ENCODE measurements at regions not wholly inside any gene's neighbourhood (a gene's known extent, or its start where the extent isn't known, plus 50 kb on each side); places are given as distances from the start of the nearest gene placed in this dataset.
"Not testable (repeated sequence)": the region's sequence is repeated elsewhere in the genome, so short reads cannot be mapped to it uniquely, and the experiment has no call there.

DNA sequence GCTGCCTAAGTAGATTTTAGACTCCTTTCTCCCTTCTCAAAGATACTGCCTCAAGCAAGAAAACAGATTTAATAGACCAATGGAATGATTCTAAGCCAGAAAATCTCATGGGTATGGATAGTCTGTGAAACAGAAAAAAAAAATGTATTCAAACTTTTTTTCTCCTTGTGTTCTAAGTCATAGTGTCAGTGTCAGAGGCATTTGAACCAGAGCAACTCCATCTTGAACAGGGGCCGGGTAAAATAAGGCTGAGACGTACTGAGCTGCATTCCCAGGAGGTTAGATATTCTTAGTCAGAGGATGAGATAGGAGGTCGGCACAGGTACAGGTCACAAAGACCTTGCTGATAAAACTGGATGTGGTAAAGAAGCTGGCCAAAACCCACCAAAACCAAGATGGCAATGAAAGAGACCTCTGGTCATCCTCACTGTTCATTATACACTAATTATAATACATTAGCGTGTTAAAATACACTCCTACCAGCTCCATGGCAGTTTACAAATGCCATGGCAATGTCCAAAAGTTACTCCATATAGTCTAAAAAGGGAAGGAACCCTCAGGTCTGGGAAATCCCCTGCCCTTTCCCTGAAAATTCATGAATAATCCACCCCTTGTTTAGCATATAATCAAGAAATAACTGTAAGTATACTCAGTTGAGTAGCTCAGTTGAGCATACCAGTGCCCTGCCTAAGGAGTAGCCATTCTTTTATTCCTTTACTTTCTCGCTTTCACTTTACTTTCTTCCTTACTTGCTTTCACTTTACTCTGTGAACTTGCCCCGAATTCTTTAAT lies 72.8 kb upstream of the GOLGA8B start:
- H3K36me3 ChIP-seq = no peaks in the 10 kb centered on the region
- H3K4me1 ChIP-seq (ENCODE audit: low read depth) = no peaks in the 10 kb centered on the region
- no peaks in the 10 kb centered on the region for H3K9me3 ChIP-seq (ENCODE audit: low read depth)
- H3K27me3 ChIP-seq = no peaks in the 10 kb centered on the region
- TF ChIP-seq, protein P1, sequence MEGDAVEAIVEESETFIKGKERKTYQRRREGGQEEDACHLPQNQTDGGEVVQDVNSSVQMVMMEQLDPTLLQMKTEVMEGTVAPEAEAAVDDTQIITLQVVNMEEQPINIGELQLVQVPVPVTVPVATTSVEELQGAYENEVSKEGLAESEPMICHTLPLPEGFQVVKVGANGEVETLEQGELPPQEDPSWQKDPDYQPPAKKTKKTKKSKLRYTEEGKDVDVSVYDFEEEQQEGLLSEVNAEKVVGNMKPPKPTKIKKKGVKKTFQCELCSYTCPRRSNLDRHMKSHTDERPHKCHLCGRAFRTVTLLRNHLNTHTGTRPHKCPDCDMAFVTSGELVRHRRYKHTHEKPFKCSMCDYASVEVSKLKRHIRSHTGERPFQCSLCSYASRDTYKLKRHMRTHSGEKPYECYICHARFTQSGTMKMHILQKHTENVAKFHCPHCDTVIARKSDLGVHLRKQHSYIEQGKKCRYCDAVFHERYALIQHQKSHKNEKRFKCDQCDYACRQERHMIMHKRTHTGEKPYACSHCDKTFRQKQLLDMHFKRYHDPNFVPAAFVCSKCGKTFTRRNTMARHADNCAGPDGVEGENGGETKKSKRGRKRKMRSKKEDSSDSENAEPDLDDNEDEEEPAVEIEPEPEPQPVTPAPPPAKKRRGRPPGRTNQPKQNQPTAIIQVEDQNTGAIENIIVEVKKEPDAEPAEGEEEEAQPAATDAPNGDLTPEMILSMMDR (IDR thresholded peaks at IDR 0.05; ENCODE audit: low read depth, low read length) = no peak
- no peak for DNase-seq (ENCODE audit: low read depth in 1 of 2, low spot score in 1 of 2)
- no peak overlapping the region for H3K4me3 ChIP-seq
- no peak overlapping the region for H3K27ac ChIP-seq

GRCh38 chr15:34655326-34655725 lies 71.9 kb upstream of the GOLGA8B start:
- TF ChIP-seq, protein P1 (IDR thresholded peaks at IDR 0.05; ENCODE audit: low read depth, low read length) = no peak
- Histone ChIP-seq H3K27ac (no peak overlapping the region), H3K9me3 (ENCODE audit: low read depth) (no peaks in the 10 kb centered on the region), H3K36me3 (no peaks in the 10 kb centered on the region), H3K4me1 (ENCODE audit: low read depth) (no peaks in the 10 kb centered on the region), H3K27me3 (no peaks in the 10 kb centered on the region), H3K4me3 (no peak overlapping the region)
- DNase-seq (ENCODE audit: low read depth in 1 of 2, low spot score in 1 of 2) = no peak

- TF ChIP-seq, protein P1 (IDR thresholded peaks at IDR 0.05; ENCODE audit: low read depth, low read length) = no peak
- Histone ChIP-seq H3K27ac (no peak overlapping the region), H3K9me3 (ENCODE audit: low read depth) (no peaks in the 10 kb centered on the region), H3K4me1 (ENCODE audit: low read depth) (no peaks in the 10 kb centered on the region), H3K36me3 (no peaks in the 10 kb centered on the region), H3K4me3 (no peak overlapping the region), H3K27me3 (no peaks in the 10 kb centered on the region)
- DNase-seq (ENCODE audit: low read depth in 1 of 2, low spot score in 1 of 2) = no peak
Observed at GRCh38 chr15:34654625-34655024, 71.2 kb upstream of the GOLGA8B start.

- Histone ChIP-seq H3K4me3 (no peak overlapping the region), H3K27me3 (no peaks in the 10 kb centered on the region), H3K4me1 (ENCODE audit: low read depth) (no peaks in the 10 kb centered on the region), H3K9me3 (ENCODE audit: low read depth) (no peaks in the 10 kb centered on the region), H3K36me3 (no peaks in the 10 kb centered on the region), H3K27ac (no peak overlapping the region)
- DNase-seq (ENCODE audit: low read depth in 1 of 2, low spot score in 1 of 2) = no peak
- TF ChIP-seq, protein P1 (IDR thresholded peaks at IDR 0.05; ENCODE audit: low read depth, low read length) = no peak
Observed at GRCh38 chr15:34653992-34654391, 70.5 kb upstream of the GOLGA8B start.

GRCh38 chr15:34653326-34653725 lies 69.9 kb upstream of the GOLGA8B start:
- H3K27me3 ChIP-seq; H3K9me3 ChIP-seq (ENCODE audit: low read depth); H3K4me1 ChIP-seq (ENCODE audit: low read depth); DNase-seq (ENCODE audit: low read depth in 1 of 2, low spot score in 1 of 2); H3K4me3 ChIP-seq; H3K36me3 ChIP-seq; H3K27ac ChIP-seq: not testable (repeated sequence)

DNA sequence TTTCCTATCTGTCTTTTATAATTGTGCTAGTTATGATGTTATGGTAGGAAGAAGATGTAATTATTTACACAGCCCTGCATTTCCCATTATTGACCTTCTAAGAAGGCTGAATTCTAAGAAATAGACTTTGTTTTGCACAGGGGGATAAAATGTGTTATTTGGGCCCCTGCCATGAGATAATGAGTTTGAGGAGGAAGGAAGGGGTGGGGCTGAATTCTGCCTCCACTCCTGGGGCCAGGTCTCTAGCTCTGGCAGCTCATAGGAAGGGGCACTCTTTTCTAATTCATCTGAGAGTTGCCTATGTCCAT lies 69.2 kb upstream of the GOLGA8B start:
- no peak for DNase-seq (ENCODE audit: low read depth in 1 of 2, low spot score in 1 of 2)
- Histone ChIP-seq H3K4me1 (ENCODE audit: low read depth) (no peaks in the 10 kb centered on the region), H3K27me3 (no peaks in the 10 kb centered on the region), H3K4me3 (no peak overlapping the region), H3K36me3 (no peaks in the 10 kb centered on the region), H3K27ac (no peak overlapping the region), H3K9me3 (ENCODE audit: low read depth) (no peaks in the 10 kb centered on the region)
- TF ChIP-seq, protein P1 (IDR thresholded peaks at IDR 0.05; ENCODE audit: low read depth, low read length) = no peak

All from cardiac muscle cell (in vitro differentiated cells and primary cell).